Chondrocyte (in vitro differentiated cells): ENCODE measurements at regions not wholly inside any gene's neighbourhood (a gene's known extent, or its start where the extent isn't known, plus 50 kb on each side); places are given as distances from the start of the nearest gene placed in this dataset.
"Not testable (repeated sequence)": the region's sequence is repeated elsewhere in the genome, so short reads cannot be mapped to it uniquely, and the experiment has no call there.

ENCODE experiments used
- DNase-seq: peaks from one replicate; pipeline ENCODE4 v3.0.0; 2021; ENCODE audit warnings: mixed read lengths, low spot score
- H3K27ac Mint-ChIP-seq: one replicate; pipeline ENCODE4 v1.8.0; 2021; ENCODE audit warnings: mild to moderate bottlenecking, moderate library complexity, mixed read lengths; ENCODE audit not compliant: unreplicated experiment
- H3K27me3 Mint-ChIP-seq: 2 replicates; pipeline ENCODE4 v1.8.0; 2021; ENCODE audit warnings: low read depth, mixed read lengths
- H3K36me3 Mint-ChIP-seq: 2 replicates; pipeline ENCODE4 v1.8.0; 2021; ENCODE audit warnings: low read depth, mixed read lengths
- H3K4me1 Mint-ChIP-seq: 2 replicates; pipeline ENCODE4 v1.8.0; 2021; ENCODE audit warnings: low read depth, mild to moderate bottlenecking, mixed read lengths
- H3K4me3 Mint-ChIP-seq: one replicate; pipeline ENCODE4 v1.8.0; 2021; ENCODE audit warnings: mild to moderate bottlenecking, moderate library complexity, mixed read lengths; ENCODE audit not compliant: unreplicated experiment
- H3K9me3 Mint-ChIP-seq: 2 replicates; pipeline ENCODE4 v1.8.0; 2021; ENCODE audit warnings: low read depth, mixed read lengths
- TF ChIP-seq, protein P1 (sequence below): fragments of 200-600 bp; sonication (generic); IDR thresholded peaks from 2 replicates; pipeline ENCODE4 v1.5.0; 2021; ENCODE audit warnings: antibody characterized with exemption, mild to moderate bottlenecking, moderate library complexity

GRCh38 chr2:138312061-138312460 lies 189.5 kb upstream of the SPOPL start:
- Mint-ChIP-seq H3K4me3 (no peak overlapping the region), H3K4me1 (no peaks in the 10 kb centered on the region), H3K36me3 (no peaks in the 10 kb centered on the region), H3K9me3 (peaks cover 10% of the 10 kb centered on the region), H3K27me3 (peaks cover 15% of the 10 kb centered on the region), H3K27ac (no peak overlapping the region)
- TF ChIP-seq, protein P1, sequence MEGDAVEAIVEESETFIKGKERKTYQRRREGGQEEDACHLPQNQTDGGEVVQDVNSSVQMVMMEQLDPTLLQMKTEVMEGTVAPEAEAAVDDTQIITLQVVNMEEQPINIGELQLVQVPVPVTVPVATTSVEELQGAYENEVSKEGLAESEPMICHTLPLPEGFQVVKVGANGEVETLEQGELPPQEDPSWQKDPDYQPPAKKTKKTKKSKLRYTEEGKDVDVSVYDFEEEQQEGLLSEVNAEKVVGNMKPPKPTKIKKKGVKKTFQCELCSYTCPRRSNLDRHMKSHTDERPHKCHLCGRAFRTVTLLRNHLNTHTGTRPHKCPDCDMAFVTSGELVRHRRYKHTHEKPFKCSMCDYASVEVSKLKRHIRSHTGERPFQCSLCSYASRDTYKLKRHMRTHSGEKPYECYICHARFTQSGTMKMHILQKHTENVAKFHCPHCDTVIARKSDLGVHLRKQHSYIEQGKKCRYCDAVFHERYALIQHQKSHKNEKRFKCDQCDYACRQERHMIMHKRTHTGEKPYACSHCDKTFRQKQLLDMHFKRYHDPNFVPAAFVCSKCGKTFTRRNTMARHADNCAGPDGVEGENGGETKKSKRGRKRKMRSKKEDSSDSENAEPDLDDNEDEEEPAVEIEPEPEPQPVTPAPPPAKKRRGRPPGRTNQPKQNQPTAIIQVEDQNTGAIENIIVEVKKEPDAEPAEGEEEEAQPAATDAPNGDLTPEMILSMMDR, result no peak
- no peak for DNase-seq

- DNase-seq, H3K4me1 Mint-ChIP-seq, H3K4me3 Mint-ChIP-seq, H3K9me3 Mint-ChIP-seq, H3K27ac Mint-ChIP-seq, H3K36me3 Mint-ChIP-seq, H3K27me3 Mint-ChIP-seq: not testable (repeated sequence)
Measured at GRCh38 chr2:138315619-138316018, 186.0 kb upstream of the SPOPL start.

GRCh38 chr2:138319616-138320015 lies 182.0 kb upstream of the SPOPL start:
- Mint-ChIP-seq H3K4me3 (no peak overlapping the region), H3K4me1 (no peaks in the 10 kb centered on the region), H3K36me3 (no peaks in the 10 kb centered on the region), H3K27ac (no peak overlapping the region), H3K27me3 (peaks cover 5% of the 10 kb centered on the region), H3K9me3 (peaks cover 6% of the 10 kb centered on the region)
- no peak for DNase-seq
- TF ChIP-seq, protein P1, result no peak

DNA sequence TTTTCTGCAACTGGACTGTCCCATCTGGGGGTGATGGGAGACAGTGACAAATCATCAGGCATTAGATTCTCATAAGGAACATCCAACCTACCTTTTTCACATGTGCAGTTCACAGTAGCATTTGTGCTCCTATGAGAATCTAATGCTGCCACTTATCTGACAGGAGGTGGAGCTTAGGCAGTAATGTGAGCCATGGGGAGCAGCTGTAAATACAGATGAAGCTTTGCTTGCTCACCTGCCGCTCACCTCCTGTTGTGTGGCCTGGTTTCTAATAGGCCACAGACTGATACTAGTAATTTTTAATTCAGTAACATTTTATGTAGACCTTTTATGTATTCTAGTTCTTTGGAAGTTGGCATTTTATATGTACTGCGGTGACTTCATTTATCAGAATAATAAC lies 180.1 kb upstream of the SPOPL start:
- H3K9me3 Mint-ChIP-seq, result no peaks in the 10 kb centered on the region
- TF ChIP-seq, protein P1, result no peak

DNA sequence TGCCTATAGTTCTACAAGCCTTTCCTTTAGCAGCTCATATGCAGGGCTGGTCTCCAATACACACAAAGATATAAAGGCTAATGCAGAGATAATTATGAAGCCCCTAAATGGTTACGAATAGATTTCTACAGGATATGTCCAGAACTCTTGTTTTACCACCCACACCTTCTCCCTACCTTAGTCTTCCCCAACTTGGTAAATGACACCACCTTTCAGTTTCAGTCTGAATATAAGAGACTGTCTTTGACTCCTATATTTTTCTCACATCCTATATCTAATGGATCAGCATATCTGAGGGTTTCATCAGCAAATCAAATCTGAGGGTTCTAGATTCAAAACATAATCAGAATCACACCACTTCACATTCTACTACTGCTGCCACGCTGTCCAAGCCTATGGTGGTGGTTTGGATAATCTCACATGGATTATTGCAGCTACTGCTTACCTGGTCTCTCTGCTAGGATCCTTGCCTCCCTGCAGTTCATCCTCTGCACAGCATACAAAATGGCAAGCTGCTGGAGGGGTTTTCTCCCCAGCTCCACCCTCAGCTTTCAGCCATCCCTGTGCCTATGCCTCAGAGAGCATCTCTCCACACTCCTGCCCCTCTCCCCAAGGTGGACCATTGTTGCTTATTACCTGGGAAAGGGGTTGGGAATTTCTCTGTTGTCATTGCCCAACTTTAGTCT lies 178.0 kb upstream of the SPOPL start:
- TF ChIP-seq, protein P1, result no peak
- H3K27me3 Mint-ChIP-seq, result peaks cover 2% of the 10 kb centered on the region
- no peak overlapping the region for H3K4me3 Mint-ChIP-seq
- H3K36me3 Mint-ChIP-seq, result no peaks in the 10 kb centered on the region
- no peak overlapping the region for H3K27ac Mint-ChIP-seq
- peaks cover 4% of the 10 kb centered on the region for H3K4me1 Mint-ChIP-seq
- no peak for DNase-seq
- no peaks in the 10 kb centered on the region for H3K9me3 Mint-ChIP-seq

More for the DNA sequence above, 180.1 kb upstream of the SPOPL start:
- Mint-ChIP-seq H3K4me3 (no peak overlapping the region), H3K27ac (no peak overlapping the region), H3K36me3 (no peaks in the 10 kb centered on the region), H3K4me1 (no peaks in the 10 kb centered on the region), H3K27me3 (peaks cover 2% of the 10 kb centered on the region)
- DNase-seq, result no peak

- TF ChIP-seq, protein P1, result no peak
Measured at GRCh38 chr2:138324068-138324771, 177.3 kb upstream of the SPOPL start.

More at GRCh38 chr2:138324068-138324771, 177.3 kb upstream of the SPOPL start:
- Mint-ChIP-seq H3K4me3 (no peak overlapping the region), H3K36me3 (no peaks in the 10 kb centered on the region), H3K27ac (no peak overlapping the region), H3K4me1 (peaks cover 7% of the 10 kb centered on the region), H3K9me3 (no peaks in the 10 kb centered on the region), H3K27me3 (peaks cover 2% of the 10 kb centered on the region)
- DNase-seq, result no peak
